HG03280 (cell line): ENCODE measurements at regions not wholly inside any gene's neighbourhood (a gene's known extent, or its start where the extent isn't known, plus 50 kb on each side); places are given as distances from the start of the nearest gene placed in this dataset.
"Not testable (repeated sequence)": the region's sequence is repeated elsewhere in the genome, so short reads cannot be mapped to it uniquely, and the experiment has no call there.

Experiments used
- ATAC-seq: cut with Tn5 transposase; IDR thresholded peaks from one replicate; pipeline ENCODE4 v1.9.1; 2021; ENCODE audit warnings: mild to moderate bottlenecking, moderate library complexity; ENCODE audit not compliant: unreplicated experiment

- no peak for ATAC-seq
These were observed 123.9 kb downstream of the BRMS1L start for GRCh38 chr14:35949920-35950513.

GRCh38 chr14:35947983-35948382, 121.8 kb downstream of the BRMS1L start:
- not testable (repeated sequence) for ATAC-seq

- no peak for ATAC-seq
These were observed 118.7 kb downstream of the BRMS1L start for GRCh38 chr14:35944847-35945246.

- ATAC-seq, result no peak
These were observed 114.2 kb downstream of the BRMS1L start for GRCh38 chr14:35940291-35940690.

- ATAC-seq, result no peak
These were observed 112.6 kb downstream of the BRMS1L start for GRCh38 chr14:35938770-35939169.

- no peak for ATAC-seq
These were observed 108.4 kb downstream of the BRMS1L start for GRCh38 chr14:35934499-35934898.

GRCh38 chr14:35932659-35933159, 106.6 kb downstream of the BRMS1L start:
- ATAC-seq, result peak; percentile 50

- no peak for ATAC-seq
These were observed 106.0 kb downstream of the BRMS1L start for GRCh38 chr14:35932136-35932535.

- no peak for ATAC-seq
These were observed 105.2 kb downstream of the BRMS1L start for GRCh38 chr14:35931346-35931745.

- ATAC-seq, result no peak
These were observed 103.0 kb downstream of the BRMS1L start for GRCh38 chr14:35929186-35929585.

- no peak for ATAC-seq
These were observed 101.6 kb downstream of the BRMS1L start for GRCh38 chr14:35927727-35928126.

GRCh38 chr14:35925319-35925718, 99.2 kb downstream of the BRMS1L start:
- no peak for ATAC-seq

- not testable (repeated sequence) for ATAC-seq
These were observed 96.5 kb downstream of the BRMS1L start for GRCh38 chr14:35922590-35922989.

- no peak for ATAC-seq
These were observed 95.6 kb downstream of the BRMS1L start for GRCh38 chr14:35921745-35922144.
